ENCODE measurements at regions not wholly inside any gene's neighbourhood (a gene's known extent, or its start where the extent isn't known, plus 50 kb on each side); places are given as distances from the start of the nearest gene placed in this dataset.

Small RNA genes in the stretch of these regions (small RNA-seq; reads per million reads assigned to genes)
- 0 reads per million in 4 donors for gene RF01518
- gene RNU1-128P: 0 reads per million in 4 donors

Data from upper lobe of left lung (tissue), 4 donors.